GF-D8 (cell line): ENCODE measurements at regions not wholly inside any gene's neighbourhood (a gene's known extent, or its start where the extent isn't known, plus 50 kb on each side); places are given as distances from the start of the nearest gene placed in this dataset.
"Not testable (repeated sequence)": the region's sequence is repeated elsewhere in the genome, so short reads cannot be mapped to it uniquely, and the experiment has no call there.

ENCODE experiments used
- DNase-seq: peaks from one replicate; lab custom pipeline; 2025; lab: John Stamatoyannopoulos, UW

GRCh38 chr7:138316421-138317043 is 143.5 kb upstream of the TRIM24 start:
- no peak for DNase-seq

GRCh38 chr7:138317044-138317596 is 142.9 kb upstream of the TRIM24 start:
- no peak for DNase-seq

- DNase-seq, result no peak
Observed at GRCh38 chr7:138324941-138325340, 135.1 kb upstream of the TRIM24 start.

- DNase-seq, result no peak
Observed at GRCh38 chr7:138325434-138325833, 134.6 kb upstream of the TRIM24 start.

GRCh38 chr7:138328215-138328614 is 131.8 kb upstream of the TRIM24 start:
- no peak for DNase-seq

GRCh38 chr7:138332850-138333249 is 127.2 kb upstream of the TRIM24 start:
- DNase-seq, result not testable (repeated sequence)

- DNase-seq, result no peak
Observed at GRCh38 chr7:138338361-138338760, 121.7 kb upstream of the TRIM24 start.

GRCh38 chr7:138339229-138339628 is 120.8 kb upstream of the TRIM24 start:
- not testable (repeated sequence) for DNase-seq

GRCh38 chr7:138342990-138343389 is 117.1 kb upstream of the TRIM24 start:
- no peak for DNase-seq

GRCh38 chr7:138345567-138345966 is 114.5 kb upstream of the TRIM24 start:
- DNase-seq, result no peak

GRCh38 chr7:138346975-138347374 is 113.1 kb upstream of the TRIM24 start:
- no peak for DNase-seq

- no peak for DNase-seq
Observed at GRCh38 chr7:138349841-138350700, 110.0 kb upstream of the TRIM24 start.

- no peak for DNase-seq
Observed at GRCh38 chr7:138350701-138351357, 109.2 kb upstream of the TRIM24 start.

GRCh38 chr7:138352570-138353461 is 107.2 kb upstream of the TRIM24 start:
- no peak for DNase-seq

- DNase-seq, result no peak
Observed at GRCh38 chr7:138354066-138354465, 106.0 kb upstream of the TRIM24 start.

- DNase-seq, result no peak
Observed at GRCh38 chr7:138355254-138355653, 104.8 kb upstream of the TRIM24 start.

- no peak for DNase-seq
Observed at GRCh38 chr7:138358850-138359341, 101.2 kb upstream of the TRIM24 start.

- peak; percentile 3 for DNase-seq
Observed at GRCh38 chr7:138359870-138360559, 100.0 kb upstream of the TRIM24 start.

GRCh38 chr7:138363721-138364120 is 96.3 kb upstream of the TRIM24 start:
- no peak for DNase-seq

- DNase-seq, result not testable (repeated sequence)
Observed at GRCh38 chr7:138366137-138366536, 93.9 kb upstream of the TRIM24 start.

- DNase-seq, result not testable (repeated sequence)
Observed at GRCh38 chr7:138366676-138367075, 93.4 kb upstream of the TRIM24 start.
